ENCODE measurements at regions not wholly inside any gene's neighbourhood (a gene's known extent, or its start where the extent isn't known, plus 50 kb on each side); places are given as distances from the start of the nearest gene placed in this dataset.
"Not testable (repeated sequence)": the region's sequence is repeated elsewhere in the genome, so short reads cannot be mapped to it uniquely, and the experiment has no call there.

- DNase-seq (ENCODE audit: low spot score); FAIRE-seq: not testable (repeated sequence)
These were observed 109.8 kb downstream of the RNASET2 start for GRCh38 chr6:166846446-166847142.

- DNase-seq (ENCODE audit: low spot score) (no peak), FAIRE-seq (no peak)
These were observed 113.7 kb downstream of the RNASET2 start for GRCh38 chr6:166842607-166843006.

DNA sequence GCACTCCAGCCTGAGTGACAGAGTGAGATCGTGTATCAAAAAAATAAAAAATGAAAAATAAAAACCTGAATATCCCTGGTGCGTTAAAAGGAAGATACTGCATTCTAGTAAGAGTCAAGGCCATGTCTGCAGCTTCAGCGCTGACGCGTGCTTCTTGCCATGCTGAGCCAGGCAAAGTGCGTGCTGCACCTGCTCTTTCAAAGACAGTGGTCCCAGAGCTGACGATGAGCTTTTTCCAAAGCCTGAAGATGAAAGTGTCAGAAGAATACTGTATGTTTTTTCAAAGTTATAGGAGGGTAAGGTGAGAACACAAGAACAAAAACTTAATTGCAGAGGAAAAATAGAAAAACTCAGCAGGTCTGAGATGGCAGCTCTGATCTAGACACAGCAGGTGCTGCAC lies 115.1 kb downstream of the RNASET2 start:
- no peak for FAIRE-seq
- no peak for DNase-seq (ENCODE audit: low spot score)

- DNase-seq (ENCODE audit: low spot score) (no peak), FAIRE-seq (no peak)
These were observed 116.8 kb downstream of the RNASET2 start for GRCh38 chr6:166839569-166839968.

DNA sequence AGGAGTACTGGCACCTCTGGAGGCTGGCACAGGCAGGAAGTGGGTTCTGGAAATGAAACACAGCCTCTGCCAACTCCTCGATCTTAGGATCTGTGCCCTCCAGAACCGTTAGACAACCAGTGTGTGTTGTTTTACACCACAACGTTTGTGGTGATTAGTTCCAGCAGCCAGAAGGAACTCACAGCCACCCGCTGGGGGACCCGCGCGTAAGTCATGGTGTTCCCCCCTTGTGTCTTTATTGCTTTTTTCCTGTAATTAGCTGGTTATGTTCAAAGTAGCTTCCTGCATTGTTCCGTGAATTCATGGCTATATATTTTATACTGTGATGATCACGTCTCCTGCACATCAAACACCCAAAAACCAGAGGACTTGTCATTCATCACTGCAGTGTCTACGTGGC lies 117.4 kb downstream of the RNASET2 start:
- no peak for FAIRE-seq
- DNase-seq (ENCODE audit: low spot score): no peak

- FAIRE-seq (no peak), DNase-seq (ENCODE audit: low spot score) (no peak)
These were observed 119.3 kb downstream of the RNASET2 start for GRCh38 chr6:166836785-166837718.

DNA sequence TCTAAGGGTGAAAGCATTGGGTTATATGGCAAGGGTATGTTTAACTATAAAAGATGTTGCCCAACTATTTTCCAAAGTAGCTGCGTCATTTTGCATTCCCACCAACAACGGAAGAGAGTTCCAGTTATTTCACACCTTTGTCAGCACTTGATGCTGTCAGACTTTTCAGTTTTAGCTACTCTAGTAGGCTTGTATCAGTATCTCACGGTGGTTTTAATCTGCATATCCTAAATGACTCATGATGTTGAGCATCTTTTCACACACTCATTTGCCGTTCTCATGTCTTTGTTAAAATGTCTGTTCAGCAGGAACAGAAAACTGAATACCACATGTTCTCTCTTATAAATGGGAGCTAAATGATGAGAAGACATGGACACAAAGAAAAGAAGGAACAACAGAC lies 122.3 kb downstream of the RNASET2 start:
- DNase-seq (ENCODE audit: low spot score): no peak
- no peak for FAIRE-seq

DNA sequence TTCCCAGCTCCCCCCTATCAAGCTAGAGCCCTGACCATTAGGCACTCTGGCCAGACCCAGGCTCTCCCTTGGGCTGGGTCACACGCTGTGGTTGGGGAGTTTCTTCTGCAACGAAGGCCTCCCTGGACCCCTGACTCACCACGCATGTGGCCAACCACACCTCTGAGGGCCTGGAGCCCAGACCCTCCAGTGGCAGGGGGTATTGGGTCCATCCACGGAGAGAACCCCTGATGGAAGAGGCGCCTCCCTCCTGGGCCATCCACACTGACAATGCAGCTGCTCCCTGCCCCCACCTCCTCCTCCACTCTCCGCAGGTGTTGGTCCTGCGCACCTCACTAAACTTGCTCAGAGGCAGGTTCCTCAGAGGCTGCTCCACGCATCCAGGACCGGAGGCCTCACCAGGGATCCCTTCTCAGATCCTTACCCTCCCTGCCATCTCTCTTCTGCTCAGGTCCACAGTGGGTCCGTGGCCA lies 125.4 kb downstream of the RNASET2 start:
- DNase-seq (ENCODE audit: low spot score): no peak
- no peak for FAIRE-seq

DNA sequence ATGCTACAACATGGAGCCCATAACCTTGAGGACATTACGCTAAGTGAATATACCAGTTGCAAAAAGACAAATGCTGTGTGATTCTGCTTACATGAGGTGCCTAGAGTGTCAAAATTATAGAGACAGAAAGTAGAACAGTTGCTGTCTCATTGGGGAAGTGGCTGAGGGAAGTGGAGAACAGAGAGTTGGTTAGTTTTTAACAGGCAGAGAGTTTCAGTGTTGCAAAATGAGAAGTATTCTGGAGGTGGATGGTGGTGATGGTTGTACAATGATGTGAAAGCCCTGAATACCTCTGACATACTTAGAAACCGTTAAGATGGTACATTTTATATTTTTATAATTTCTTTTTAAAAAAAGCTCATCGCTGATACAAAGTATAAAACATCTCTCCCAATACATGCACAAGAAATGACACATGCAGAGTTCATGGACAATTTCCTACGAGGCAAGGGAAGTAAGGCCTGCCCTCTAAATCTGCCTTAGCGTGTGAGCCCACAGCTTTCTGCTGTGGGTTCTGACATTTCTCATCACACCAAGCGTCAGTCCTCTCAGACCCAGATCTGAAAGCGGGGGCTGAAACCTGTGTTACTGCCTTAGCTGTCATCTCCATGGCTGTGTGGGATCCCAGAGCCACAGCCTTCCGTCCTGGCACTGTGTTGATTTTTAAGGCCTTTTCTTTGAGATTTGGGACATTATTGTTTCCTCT lies 126.0 kb downstream of the RNASET2 start:
- no peak for FAIRE-seq
- DNase-seq (ENCODE audit: low spot score): no peak

DNA sequence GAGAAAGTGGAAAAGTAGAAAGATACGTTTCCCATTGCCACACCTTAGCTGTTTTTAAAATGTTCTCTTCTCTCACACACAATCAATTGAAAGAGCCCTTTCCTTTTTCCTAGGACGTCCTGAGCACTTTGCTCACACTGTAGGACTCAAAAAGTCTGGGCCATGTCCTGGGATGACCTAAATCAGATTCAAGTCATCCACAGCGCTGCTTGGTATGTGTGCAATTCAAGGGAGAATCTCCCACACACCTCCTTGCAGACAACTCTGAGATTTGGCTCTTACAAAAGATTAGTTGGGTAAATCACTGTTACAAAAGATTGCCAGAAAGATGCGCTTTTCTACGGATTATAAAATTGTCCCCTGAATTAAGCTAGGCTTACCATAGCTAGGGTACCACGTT lies 130.1 kb downstream of the RNASET2 start:
- FAIRE-seq: no peak
- DNase-seq (ENCODE audit: low spot score): peak; percentile 38

- FAIRE-seq (no peak), DNase-seq (ENCODE audit: low spot score) (peak; percentile 63)
These were observed 130.7 kb downstream of the RNASET2 start for GRCh38 chr6:166825553-166826145.

DNA sequence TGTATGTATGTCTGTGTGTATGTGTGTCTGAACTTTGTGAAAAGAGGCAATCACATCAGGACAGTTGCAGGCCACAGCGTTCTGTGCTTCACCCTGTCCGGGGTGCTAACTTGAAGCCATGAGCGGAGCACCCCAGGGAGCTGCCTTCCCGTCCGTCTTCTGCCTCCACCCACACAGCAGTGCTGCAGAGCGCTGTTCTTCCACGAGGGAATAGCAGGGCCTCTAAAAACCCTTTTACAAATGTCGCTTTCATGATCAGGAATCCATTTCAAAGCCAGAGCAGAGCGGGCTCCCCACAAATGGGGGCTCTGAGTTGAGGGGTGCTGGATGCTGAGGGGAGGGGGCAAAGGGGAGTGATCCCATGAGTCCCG lies 131.5 kb downstream of the RNASET2 start:
- DNase-seq (ENCODE audit: low spot score) (no peak), FAIRE-seq (no peak)

GRCh38 chr6:166824146-166824879 lies 132.0 kb downstream of the RNASET2 start:
- DNase-seq (ENCODE audit: low spot score) (no peak), FAIRE-seq (peak; percentile 97)

GRCh38 chr6:166822609-166823008 lies 133.7 kb downstream of the RNASET2 start:
- DNase-seq (ENCODE audit: low spot score) (no peak), FAIRE-seq (no peak)

DNA sequence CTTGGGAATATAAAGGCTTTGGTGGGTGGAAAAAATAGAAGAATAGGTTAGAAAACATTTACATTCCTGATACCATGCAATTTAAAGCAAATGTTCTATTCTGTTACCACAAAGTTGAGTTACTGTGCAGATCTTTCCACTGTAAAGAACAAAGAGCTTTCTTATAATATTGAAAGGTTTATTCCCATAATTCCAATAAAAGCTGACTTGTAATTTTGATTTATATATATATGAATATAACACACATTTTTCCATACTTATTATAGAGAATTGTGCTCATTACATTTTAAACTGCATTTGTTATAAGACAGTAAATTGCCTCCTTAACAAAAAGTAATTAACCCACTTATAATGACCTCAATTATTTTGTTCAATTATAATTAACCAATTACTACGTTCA lies 135.9 kb downstream of the RNASET2 start:
- DNase-seq (ENCODE audit: low spot score) (no peak), FAIRE-seq (no peak)

DNA sequence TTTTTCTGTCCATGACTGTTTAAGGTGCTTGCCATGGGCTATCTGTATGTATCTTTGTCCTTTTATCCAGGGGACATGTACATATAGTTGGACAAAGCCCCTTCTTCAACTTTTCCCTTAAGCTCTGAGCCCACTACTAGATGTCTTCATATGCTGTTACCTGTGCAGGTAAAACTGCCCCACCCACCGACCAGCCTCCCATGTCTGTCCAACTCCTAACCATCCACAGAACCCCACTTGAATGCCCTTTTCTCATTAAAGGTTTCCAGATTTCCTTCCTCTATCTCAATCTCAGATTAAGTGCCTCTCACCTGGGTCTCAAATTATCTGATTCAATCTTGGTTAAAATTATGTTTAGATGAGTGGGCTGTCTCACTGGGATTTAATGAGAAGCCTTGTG lies 136.3 kb downstream of the RNASET2 start:
- no peak for FAIRE-seq
- DNase-seq (ENCODE audit: low spot score): no peak

- no peak for FAIRE-seq
- DNase-seq (ENCODE audit: low spot score): no peak
These were observed 140.7 kb downstream of the RNASET2 start for GRCh38 chr6:166815629-166816028.

DNA sequence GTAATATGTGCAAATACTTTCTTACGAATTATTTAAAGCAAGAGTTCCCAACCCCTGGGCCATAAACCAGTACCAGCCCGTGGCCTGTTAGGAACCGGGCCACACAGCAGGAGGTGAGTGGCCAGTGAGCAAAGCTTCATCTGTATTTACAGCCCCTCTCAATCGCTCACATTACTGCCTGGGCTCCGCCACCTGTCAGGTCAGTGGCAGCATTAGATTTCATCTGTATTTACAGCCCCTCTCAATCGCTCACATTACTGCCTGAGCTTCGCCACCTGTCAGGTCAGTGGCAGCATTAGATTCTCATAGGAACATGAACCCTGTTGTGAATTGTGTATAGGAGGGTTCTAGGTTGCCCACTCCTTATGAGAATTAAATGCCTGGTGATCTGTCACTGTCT lies 142.0 kb downstream of the RNASET2 start:
- no peak for FAIRE-seq

GRCh38 chr6:166813461-166813860 lies 142.9 kb downstream of the RNASET2 start:
- FAIRE-seq (no peak), DNase-seq (ENCODE audit: low spot score) (no peak)

More for the DNA sequence above, 142.0 kb downstream of the RNASET2 start:
- DNase-seq (ENCODE audit: low spot score): no peak

DNA sequence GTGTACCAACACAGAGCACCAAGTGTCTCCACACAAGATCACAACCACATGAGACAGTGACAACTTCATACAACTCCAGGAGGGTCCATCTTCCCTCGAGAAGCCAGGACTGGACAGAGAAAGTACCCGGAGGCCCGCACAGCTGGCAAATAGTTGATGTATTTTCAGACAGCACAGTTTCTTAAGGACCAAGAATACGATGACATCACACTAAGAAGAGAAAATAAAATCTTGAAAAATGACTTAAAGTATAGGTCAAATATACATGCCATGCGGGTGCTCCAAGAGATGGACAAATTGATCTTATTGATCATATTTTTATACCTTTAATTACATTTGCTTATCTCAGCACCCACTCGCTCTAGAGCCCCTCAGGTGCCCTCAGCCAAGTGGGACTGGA lies 145.5 kb downstream of the RNASET2 start:
- DNase-seq (ENCODE audit: low spot score) (no peak), FAIRE-seq (no peak)

- DNase-seq (ENCODE audit: low spot score): no peak
- no peak for FAIRE-seq
These were observed 146.6 kb downstream of the RNASET2 start for GRCh38 chr6:166809721-166810120.

Data from urothelium cell line (cell line).